RWPE1 (cell line): ENCODE measurements at regions not wholly inside any gene's neighbourhood (a gene's known extent, or its start where the extent isn't known, plus 50 kb on each side); places are given as distances from the start of the nearest gene placed in this dataset.
A peak's percentile ranks its signal among the peaks of the same experiment; 100 is the strongest.

Source experiments
- CTCF ChIA-PET: fragments of 350-600 bp; sonication (Branson Sonifier 250); formaldehyde crosslinking; extraction: SDS; loops from one replicate; lab custom pipeline; 2021; lab: Yijun Ruan, JAX
- POLR2A ChIA-PET: fragments of 400-600 bp; formaldehyde crosslinking; extraction: SDS; loops from one replicate; lab custom pipeline; 2020; ENCODE audit warnings: antibody characterized with exemption; ENCODE audit not compliant: low non-redundant PET; lab: Yijun Ruan, JAX
- DNase-seq: peaks from one replicate; pipeline ENCODE4 v3.0.0; 2012; ENCODE audit warnings: low spot score
- H3K27ac ChIP-seq: fragments of 450-650 bp; 2 replicates; pipeline ENCODE4 v1.5.1; 2017
- CTCF ChIP-seq: fragments of 450-650 bp; conservative IDR thresholded peaks from 2 replicates; pipeline ENCODE4 v1.5.1; 2017; ENCODE audit warnings: low read depth, mild to moderate bottlenecking

- no peak for TF ChIP-seq CTCF
- H3K27ac ChIP-seq = no peak overlapping the region
- peak; percentile 54 for DNase-seq
- ChIA-PET CTCF (no interaction called here), POLR2A (interaction anchor here (0.7 kb wide), 1 partner anchor 156 kb away, joined by 3 read pairs; no protein-coding TSS in a partner anchor)
These were observed 560.6 kb downstream of the SLC4A3 start for GRCh38 chr2:220188031-220188430.

GRCh38 chr2:220191031-220191430 is 563.6 kb downstream of the SLC4A3 start:
- ChIA-PET CTCF (no interaction called here), POLR2A (no interaction called here)
- DNase-seq = no peak
- TF ChIP-seq CTCF = no peak
- no peak overlapping the region for H3K27ac ChIP-seq

- CTCF ChIA-PET = no interaction called here
- H3K27ac ChIP-seq = peak overlapping the region; percentile 80; the same call in 1 of the 2 replicates
- no peak for TF ChIP-seq CTCF
- POLR2A ChIA-PET = no interaction called here
- no peak for DNase-seq
These were observed 564.3 kb downstream of the SLC4A3 start for GRCh38 chr2:220191737-220192136.

- peak overlapping the region; percentile 80 for H3K27ac ChIP-seq
- ChIA-PET CTCF (interaction anchor here (0.5 to 0.7 kb wide), 3 partner anchors 49 to 790 kb away, joined by 3 read pairs; no protein-coding TSS in a partner anchor), POLR2A (no interaction called here)
- TF ChIP-seq CTCF = no peak
- DNase-seq = peak; percentile 26
These were observed 565.7 kb downstream of the SLC4A3 start for GRCh38 chr2:220192994-220193753.

- no peak for DNase-seq
- CTCF ChIA-PET = no interaction called here
- H3K27ac ChIP-seq = no peak overlapping the region
- POLR2A ChIA-PET = no interaction called here
- TF ChIP-seq CTCF = no peak
These were observed 567.5 kb downstream of the SLC4A3 start for GRCh38 chr2:220194630-220195584.

- POLR2A ChIA-PET = no interaction called here
- CTCF ChIA-PET = interaction anchor here (0.6 to 0.9 kb wide), 2 partner anchors 464 to 483 kb away, joined by 3 to 5 read pairs; no protein-coding TSS in a partner anchor
- DNase-seq = peak; percentile 94
- peak overlapping the region; percentile 65 for H3K27ac ChIP-seq
- no peak for TF ChIP-seq CTCF
These were observed 571.5 kb downstream of the SLC4A3 start for GRCh38 chr2:220198896-220199295.
